Daoy (cell line): ENCODE measurements at regions not wholly inside any gene's neighbourhood (a gene's known extent, or its start where the extent isn't known, plus 50 kb on each side); places are given as distances from the start of the nearest gene placed in this dataset.
A peak's percentile ranks its signal among the peaks of the same experiment; 100 is the strongest.
"Not testable (repeated sequence)": the region's sequence is repeated elsewhere in the genome, so short reads cannot be mapped to it uniquely, and the experiment has no call there.

Experiments used
- DNase-seq: peaks from one replicate; pipeline ENCODE4 v3.0.0-alpha.2; 2015; ENCODE audit warnings: low read depth

- DNase-seq = peak; percentile 21
Measured at GRCh38 chr15:20624085-20624484, 82.5 kb upstream of the GOLGA6L6 start.

- not testable (repeated sequence) for DNase-seq
Measured at GRCh38 chr15:20622117-20622516, 80.5 kb upstream of the GOLGA6L6 start.

- not testable (repeated sequence) for DNase-seq
Measured at GRCh38 chr15:20614549-20614948, 72.9 kb upstream of the GOLGA6L6 start.

GRCh38 chr15:20612796-20613195 lies 71.2 kb upstream of the GOLGA6L6 start:
- DNase-seq = peak; percentile 2

- DNase-seq = peak; percentile 1
Measured at GRCh38 chr15:20612356-20612755, 70.8 kb upstream of the GOLGA6L6 start.

GRCh38 chr15:20611667-20612290 lies 70.2 kb upstream of the GOLGA6L6 start:
- not testable (repeated sequence) for DNase-seq

- not testable (repeated sequence) for DNase-seq
Measured at GRCh38 chr15:20608179-20608578, 66.6 kb upstream of the GOLGA6L6 start.

- not testable (repeated sequence) for DNase-seq
Measured at GRCh38 chr15:20597245-20597644, 55.6 kb upstream of the GOLGA6L6 start.

GRCh38 chr15:20594219-20594618 lies 52.6 kb upstream of the GOLGA6L6 start:
- not testable (repeated sequence) for DNase-seq

GRCh38 chr15:20591936-20592335 lies 50.3 kb upstream of the GOLGA6L6 start:
- DNase-seq = not testable (repeated sequence)
